HEK293 (cell line): ENCODE measurements at regions not wholly inside any gene's neighbourhood (a gene's known extent, or its start where the extent isn't known, plus 50 kb on each side); places are given as distances from the start of the nearest gene placed in this dataset.

Experiments used
- MEIS1 ChIP-seq: sonication (generic); formaldehyde crosslinking; IDR thresholded peaks from 2 replicates; pipeline ENCODE4 v1.8.1; 2022; ENCODE audit warnings: missing genetic modification reagents, mild to moderate bottlenecking, borderline replicate concordance
- PATZ1 ChIP-seq: fragments of 450-650 bp; formaldehyde crosslinking; IDR thresholded peaks from 2 replicates; pipeline ENCODE4 v1.5.1; 2016; ENCODE audit warnings: missing biosample characterization, missing genetic modification characterization
- SETDB1 ChIP-seq: IDR thresholded peaks from one replicate; pipeline ENCODE4 v1.6.1; 2017; ENCODE audit warnings: mild to moderate bottlenecking, low read length, moderate library complexity, mixed read lengths; ENCODE audit not compliant: insufficient read length
- TSHZ1 ChIP-seq: fragments of 450-650 bp; formaldehyde crosslinking; IDR thresholded peaks from 2 replicates; pipeline ENCODE4 v1.5.1; 2016; ENCODE audit warnings: missing biosample characterization, missing genetic modification characterization, borderline replicate concordance
- YY1 ChIP-seq: fragments of 450-650 bp; formaldehyde crosslinking; IDR thresholded peaks from 2 replicates; pipeline ENCODE4 v1.5.1; 2018; ENCODE audit warnings: missing biosample characterization, missing genetic modification characterization
- ZBTB17 ChIP-seq: fragments of 450-650 bp; formaldehyde crosslinking; IDR thresholded peaks from 2 replicates; pipeline ENCODE4 v1.5.1; 2016; ENCODE audit warnings: missing biosample characterization, missing genetic modification characterization
- ZBTB20 ChIP-seq: fragments of 450-650 bp; formaldehyde crosslinking; IDR thresholded peaks from 2 replicates; pipeline ENCODE4 v1.5.1; 2016; ENCODE audit warnings: missing biosample characterization, missing genetic modification characterization
- ZNF280C ChIP-seq: fragments of 450-650 bp; formaldehyde crosslinking; IDR thresholded peaks from 2 replicates; pipeline ENCODE4 v1.5.1; 2016; ENCODE audit warnings: missing biosample characterization, missing genetic modification characterization
- ZNF777 ChIP-seq: fragments of 450-650 bp; formaldehyde crosslinking; IDR thresholded peaks from 2 replicates; pipeline ENCODE4 v1.5.1; 2017; ENCODE audit warnings: missing biosample characterization, missing genetic modification characterization, borderline replicate concordance
- TF ChIP-seq, protein P1 (sequence below): fragments of 450-650 bp; formaldehyde crosslinking; IDR thresholded peaks from 2 replicates; pipeline ENCODE4 v1.5.1; 2016; ENCODE audit warnings: missing biosample characterization, missing genetic modification characterization

GRCh38 chr16:85445064-85445778 is 167.9 kb upstream of the GSE1 start:
- TF ChIP-seq ZBTB17 (no peak), ZBTB20 (no peak), ZNF280C (no peak), MEIS1 (CRISPR knock-in tag) (no peak), TSHZ1 (tag by site-specific recombination) (no peak), YY1 (tag by site-specific recombination) (no peak), PATZ1 (tag by site-specific recombination) (no peak; the same call in 1 of the 2 replicates), ZNF777 (tag by site-specific recombination) (no peak), SETDB1 (no peak)
- TF ChIP-seq, protein P1, sequence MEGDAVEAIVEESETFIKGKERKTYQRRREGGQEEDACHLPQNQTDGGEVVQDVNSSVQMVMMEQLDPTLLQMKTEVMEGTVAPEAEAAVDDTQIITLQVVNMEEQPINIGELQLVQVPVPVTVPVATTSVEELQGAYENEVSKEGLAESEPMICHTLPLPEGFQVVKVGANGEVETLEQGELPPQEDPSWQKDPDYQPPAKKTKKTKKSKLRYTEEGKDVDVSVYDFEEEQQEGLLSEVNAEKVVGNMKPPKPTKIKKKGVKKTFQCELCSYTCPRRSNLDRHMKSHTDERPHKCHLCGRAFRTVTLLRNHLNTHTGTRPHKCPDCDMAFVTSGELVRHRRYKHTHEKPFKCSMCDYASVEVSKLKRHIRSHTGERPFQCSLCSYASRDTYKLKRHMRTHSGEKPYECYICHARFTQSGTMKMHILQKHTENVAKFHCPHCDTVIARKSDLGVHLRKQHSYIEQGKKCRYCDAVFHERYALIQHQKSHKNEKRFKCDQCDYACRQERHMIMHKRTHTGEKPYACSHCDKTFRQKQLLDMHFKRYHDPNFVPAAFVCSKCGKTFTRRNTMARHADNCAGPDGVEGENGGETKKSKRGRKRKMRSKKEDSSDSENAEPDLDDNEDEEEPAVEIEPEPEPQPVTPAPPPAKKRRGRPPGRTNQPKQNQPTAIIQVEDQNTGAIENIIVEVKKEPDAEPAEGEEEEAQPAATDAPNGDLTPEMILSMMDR: no peak
